H1 (cell line): ENCODE measurements at regions not wholly inside any gene's neighbourhood (a gene's known extent, or its start where the extent isn't known, plus 50 kb on each side); places are given as distances from the start of the nearest gene placed in this dataset.

Source experiments
- CTCF ChIA-PET: fragments of 300-600 bp; sonication (Branson Sonifier 250); formaldehyde crosslinking; loops from one replicate; lab custom pipeline; 2021; ENCODE audit not compliant: partially characterized antibody; lab: Charles Lee
- POLR2A ChIA-PET: fragments of 300-600 bp; sonication (Branson Sonifier 250); formaldehyde crosslinking; loops from one replicate; lab custom pipeline; 2021; ENCODE audit warnings: inconsistent platforms; ENCODE audit not compliant: partially characterized antibody; lab: Charles Lee
- DNase-seq, 2 experiments: peaks; one replicate each; pipeline versions ENCODE4 v3.0.0 to v3.0.0-alpha.2; 2010 to 2022; ENCODE audit warnings: low spot score in 2 of 2, low read depth in 1 of 2, mixed read lengths in 1 of 2
- FAIRE-seq: peaks from 2 replicates; lab custom pipeline; 2011; peaks lifted over from hg19 to GRCh38; lab: Jason Lieb, UNC
- H2AFZ ChIP-seq: 2 replicates; pipeline ENCODE4 v1.8.1; 2012; ENCODE audit warnings: low read length, inconsistent platforms
- H2AK5ac ChIP-seq: 2 replicates; pipeline ENCODE4 v1.6.1; 2013; ENCODE audit warnings: low read depth, low read length
- H2BK120ac ChIP-seq: replicated peaks from 2 replicates; pipeline ENCODE3; 2013; ENCODE audit warnings: low read depth, low read length, inconsistent platforms
- H2BK12ac ChIP-seq: 2 replicates; pipeline ENCODE4 v1.6.1; 2013; ENCODE audit warnings: low read depth, low read length
- H2BK15ac ChIP-seq: 2 replicates; pipeline ENCODE4 v1.6.1; 2013; ENCODE audit warnings: low read length
- H2BK20ac ChIP-seq: 2 replicates; pipeline ENCODE4 v1.6.1; 2013; ENCODE audit warnings: low read length
- H2BK5ac ChIP-seq: 2 replicates; pipeline ENCODE4 v1.6.1; 2013; ENCODE audit warnings: low read depth, low read length
- H3K14ac ChIP-seq: 2 replicates; pipeline ENCODE4 v1.6.1; 2013; ENCODE audit warnings: inconsistent platforms; ENCODE audit not compliant: insufficient read length
- H3K18ac ChIP-seq: 2 replicates; pipeline ENCODE4 v1.6.1; 2013; ENCODE audit warnings: low read length; ENCODE audit errors: extremely low read depth
- H3K23ac ChIP-seq: 2 replicates; pipeline ENCODE4 v1.6.1; 2013; ENCODE audit warnings: inconsistent platforms; ENCODE audit not compliant: insufficient read length
- H3K23me2 ChIP-seq: 2 replicates; pipeline ENCODE4 v1.6.1; 2013; ENCODE audit warnings: low read depth, low read length
- H3K27ac ChIP-seq: 2 replicates; pipeline ENCODE4 v1.6.1; 2011; ENCODE audit warnings: low read depth, low read length, inconsistent platforms
- H3K27me3 ChIP-seq, 4 experiments: replicated peaks in 1 of 4; 1 replicate in 1 of 4; 2 replicates in 3 of 4; pipeline versions ENCODE4 v1.6.1 to v1.8.1; 2011 to 2013; ENCODE audit warnings: low read length in 3 of 4, mild to moderate bottlenecking in 3 of 4, inconsistent platforms in 2 of 4, mixed read lengths in 2 of 4, moderate library complexity in 1 of 4; ENCODE audit not compliant: control insufficient read depth in 3 of 4, insufficient read depth in 3 of 4; ENCODE audit errors: extremely low read depth in 1 of 4
- H3K36me3 ChIP-seq, 4 experiments: 2 replicates each; pipeline versions ENCODE4 v1.6.1 to v1.8.1; 2011 to 2013; ENCODE audit warnings: mild to moderate bottlenecking in 4 of 4, low read length in 3 of 4, moderate library complexity in 2 of 4, control low read depth in 1 of 4, inconsistent platforms in 1 of 4; ENCODE audit not compliant: insufficient read depth in 4 of 4, control insufficient read depth in 2 of 4
- H3K4ac ChIP-seq: replicated peaks from 2 replicates; pipeline ENCODE3; 2013; ENCODE audit warnings: low read length, low read depth, mixed read lengths, inconsistent platforms; ENCODE audit not compliant: insufficient read length
- H3K4me1 ChIP-seq, 4 experiments: replicated peaks in 1 of 4; 1 replicate in 1 of 4; 2 replicates in 3 of 4; pipeline versions ENCODE4 v1.6.1 to v1.8.1; 2011 to 2013; ENCODE audit warnings: low read length in 3 of 4, inconsistent platforms in 2 of 4, mixed read lengths in 1 of 4; ENCODE audit not compliant: insufficient read depth in 4 of 4, control insufficient read depth in 3 of 4
- H3K4me2 ChIP-seq, 2 experiments: 2 replicates each; pipeline versions ENCODE4 v1.6.1 to v1.8.1; 2011 to 2013; ENCODE audit warnings: low read depth in 2 of 2, low read length in 2 of 2, control low read depth in 1 of 2, inconsistent platforms in 1 of 2, mild to moderate bottlenecking in 1 of 2; ENCODE audit not compliant: insufficient read depth in 1 of 2
- H3K4me3 ChIP-seq, 4 experiments: fragments of 200-600, 300-600 bp in 1 of 4; sonication (generic), shearing (Covaris generic), sonication (Bioruptor Twin) in 1 of 4; 2 replicates each; pipeline versions ENCODE4 v1.5.1 to v1.8.1; 2011 to 2016; ENCODE audit warnings: low read length in 4 of 4, low read depth in 3 of 4, control low read depth in 2 of 4, inconsistent platforms in 2 of 4, mild to moderate bottlenecking in 2 of 4, mixed read lengths in 1 of 4, moderate library complexity in 1 of 4; ENCODE audit not compliant: insufficient read depth in 2 of 4; ENCODE audit errors: extremely low read depth in 1 of 4
- H3K56ac ChIP-seq: replicated peaks from 2 replicates; pipeline ENCODE3; 2013; ENCODE audit warnings: low read depth, mild to moderate bottlenecking, mixed read lengths, low read length, inconsistent platforms; ENCODE audit not compliant: insufficient read length
- H3K79me1 ChIP-seq: 2 replicates; pipeline ENCODE4 v1.6.1; 2013; ENCODE audit warnings: low read depth, low read length, control low read depth
- H3K79me2 ChIP-seq, 2 experiments: 2 replicates each; pipeline versions ENCODE4 v1.6.1 to v1.8.1; 2012 to 2013; ENCODE audit warnings: low read length in 2 of 2, mild to moderate bottlenecking in 2 of 2, inconsistent platforms in 1 of 2; ENCODE audit not compliant: insufficient read depth in 2 of 2, control insufficient read depth in 1 of 2
- H3K9ac ChIP-seq, 4 experiments: replicated peaks in 1 of 4; 1 replicate in 1 of 4; 2 replicates in 3 of 4; pipeline versions ENCODE4 v1.6.1 to v1.8.1; 2011 to 2013; ENCODE audit warnings: low read depth in 3 of 4, low read length in 3 of 4, control low read depth in 2 of 4, mild to moderate bottlenecking in 2 of 4, moderate library complexity in 2 of 4, inconsistent platforms in 1 of 4; ENCODE audit errors: extremely low read depth in 1 of 4
- H3K9me3 ChIP-seq, 2 experiments: 2 replicates each; pipeline versions ENCODE4 v1.6.1 to v1.8.1; 2012 to 2013; ENCODE audit warnings: mild to moderate bottlenecking in 2 of 2, moderate library complexity in 2 of 2, control low read depth in 1 of 2, inconsistent platforms in 1 of 2, low read depth in 1 of 2, low read length in 1 of 2, mixed read lengths in 1 of 2; ENCODE audit not compliant: insufficient read depth in 2 of 2
- H4K20me1 ChIP-seq, 2 experiments: replicated peaks in 1 of 2; 2 replicates each; pipeline versions ENCODE3 to v1.8.1; 2011 to 2013; ENCODE audit warnings: inconsistent platforms in 2 of 2, low read length in 2 of 2, mild to moderate bottlenecking in 1 of 2; ENCODE audit not compliant: insufficient read depth in 2 of 2, control insufficient read depth in 1 of 2
- H4K5ac ChIP-seq: 2 replicates; pipeline ENCODE4 v1.6.1; 2013; ENCODE audit warnings: low read length, low read depth, mixed read lengths, inconsistent platforms; ENCODE audit not compliant: insufficient read length
- H4K8ac ChIP-seq: 2 replicates; pipeline ENCODE4 v1.8.0; 2013; ENCODE audit warnings: mild to moderate bottlenecking, moderate library complexity, low read length, inconsistent platforms; ENCODE audit not compliant: insufficient read depth; ENCODE audit errors: extremely low read depth
- H4K91ac ChIP-seq: replicated peaks from 2 replicates; pipeline ENCODE3; 2013; ENCODE audit warnings: low read length, mixed read lengths, inconsistent platforms; ENCODE audit not compliant: insufficient read length
- CBX5 ChIP-seq: fragments of 300-800, 300-1000 bp; sonication (generic); IDR thresholded peaks from 2 replicates; pipeline ENCODE4 v1.7.1; 2016; ENCODE audit warnings: antibody characterized with exemption, low read length, low read depth
- EGR1 ChIP-seq: IDR thresholded peaks from 2 replicates; pipeline ENCODE4 v1.6.1; 2011; ENCODE audit warnings: low read depth, low read length, borderline replicate concordance
- EZH2 ChIP-seq: fragments of 200-600 bp; sonication (generic); IDR thresholded peaks from 2 replicates; pipeline ENCODE4 v1.7.1; 2012; ENCODE audit warnings: low read depth, mild to moderate bottlenecking, moderate library complexity, low read length, inconsistent platforms; ENCODE audit not compliant: severe bottlenecking
- GTF2F1 ChIP-seq: IDR thresholded peaks from 2 replicates; pipeline ENCODE4 v1.6.1; 2012; ENCODE audit warnings: low read depth, low read length, improper control_type of control experiment, borderline replicate concordance
- NRF1 ChIP-seq: IDR thresholded peaks from 2 replicates; pipeline ENCODE4 v1.6.1; 2011; ENCODE audit warnings: mild to moderate bottlenecking, low read depth, low read length, improper control_type of control experiment
- POU5F1 ChIP-seq: IDR thresholded peaks from 2 replicates; pipeline ENCODE4 v1.6.1; 2011; ENCODE audit warnings: low read depth, mild to moderate bottlenecking, low read length, moderate library complexity
- RAD21 ChIP-seq, 2 experiments: IDR thresholded peaks in 1 of 2; conservative IDR thresholded peaks in 1 of 2; 2 replicates each; pipeline ENCODE4 v1.6.1; 2011; ENCODE audit warnings: low read depth in 2 of 2, low read length in 2 of 2, improper control_type of control experiment in 1 of 2, inconsistent platforms in 1 of 2, mild to moderate bottlenecking in 1 of 2, moderate library complexity in 1 of 2
- RFX5 ChIP-seq: IDR thresholded peaks from 2 replicates; pipeline ENCODE4 v1.6.1; 2011; ENCODE audit warnings: low read depth, low read length, improper control_type of control experiment, borderline replicate concordance
- TAF7 ChIP-seq: optimal IDR thresholded peaks from 2 replicates; pipeline ENCODE3; 2011; ENCODE audit warnings: low read depth, mild to moderate bottlenecking, inconsistent platforms, low read length, moderate library complexity, borderline replicate concordance
- TBP ChIP-seq: IDR thresholded peaks from 2 replicates; pipeline ENCODE4 v1.6.1; 2011; ENCODE audit warnings: low read depth, low read length, improper control_type of control experiment
- USF2 ChIP-seq: IDR thresholded peaks from 2 replicates; pipeline ENCODE4 v1.6.1; 2011; ENCODE audit warnings: low read length, improper control_type of control experiment
- YY1 ChIP-seq: IDR thresholded peaks from 2 replicates; pipeline ENCODE4 v1.6.1; 2011; ENCODE audit warnings: low read depth, mild to moderate bottlenecking, low read length
- WGBS, 2 experiments: shearing (Covaris generic) in 1 of 2; methylation state at CpG; one replicate each; pipeline versions ENCODE4 v1.1.6 to v1.1.7; 2013 to 2015; ENCODE audit warnings: low lambda C conversion rate in 2 of 2, mixed read lengths in 2 of 2, inconsistent platforms in 1 of 2, low coverage in 1 of 2, missing lambda C conversion rate in 1 of 2; ENCODE audit not compliant: insufficient replicate concordance in 2 of 2, insufficient coverage in 1 of 2, insufficient read length in 1 of 2; ENCODE audit errors: extremely low coverage in 1 of 2, missing lambda C conversion rate in 1 of 2; 5-methylcytosine and 5-hydroxymethylcytosine counted together

GRCh38 chr2:8511868-8512612 is 169.8 kb upstream of the ID2 start:
- ChIA-PET CTCF (interaction anchor here (0.8 to 0.9 kb wide), 3 partner anchors 11 to 19 kb away, joined by 3 to 4 read pairs (median 3); no protein-coding TSS in a partner anchor), POLR2A (no interaction called here)
- TF ChIP-seq YY1 (no peak), RFX5 (no peak), GTF2F1 (no peak), USF2 (no peak), RAD21 (IDR thresholded peaks at IDR 0.05 in 1 of 2, conservative IDR thresholded peaks at IDR 0.05 in 1 of 2; ENCODE audit: low read depth in 2 of 2, low read length in 2 of 2) (no peak), EZH2 (no peak), TAF7 (no peak), NRF1 (no peak), EGR1 (no peak), TBP (no peak), POU5F1 (no peak), CBX5 (no peak)

More at GRCh38 chr2:8511868-8512612, 169.8 kb upstream of the ID2 start:
- Histone ChIP-seq H3K36me3 (no peaks in the 10 kb centered on the region), H3K23ac (no peak overlapping the region), H3K23me2 (no peaks in the 10 kb centered on the region), H2BK15ac (no peak overlapping the region), H3K27me3 (no peaks in the 10 kb centered on the region), H2AK5ac (no peak overlapping the region), H3K79me1 (no peaks in the 10 kb centered on the region), H2BK12ac (no peak overlapping the region), H3K9ac (no peak overlapping the region), H3K4ac (no peak overlapping the region), H4K5ac (no peak overlapping the region), H3K9me3 (peaks cover 0 to 25% of the 10 kb centered on the region in 2 experiments; a peak in 2 of 4 replicates), H4K20me1 (no peaks in the 10 kb centered on the region), H3K4me2 (no peak overlapping the region), H3K27ac (no peak overlapping the region), H3K4me1 (no peaks in the 10 kb centered on the region), H3K18ac (no peak overlapping the region), H3K79me2 (no peaks in the 10 kb centered on the region), H3K4me3 (no peak overlapping the region), H2BK20ac (no peak overlapping the region), H2BK120ac (no peak overlapping the region), H4K8ac (no peak overlapping the region), H3K56ac (no peak overlapping the region), H3K14ac (no peak overlapping the region), H2AFZ (no peak overlapping the region), H2BK5ac (no peak overlapping the region), H4K91ac (no peak overlapping the region)
- 78% methylated on average over 1 of the region's 1 CpG; no CpG with 5 or more reads in 1 of the 2 experiments for WGBS, 2 experiments
- no peak for FAIRE-seq
- no peak for DNase-seq
